ENCODE measurements at regions not wholly inside any gene's neighbourhood (a gene's known extent, or its start where the extent isn't known, plus 50 kb on each side); places are given as distances from the start of the nearest gene placed in this dataset.

- no peak for DNase-seq (ENCODE audit: low read depth in 1 of 2, low spot score in 1 of 2)
- Histone ChIP-seq H3K27ac (replicated peaks) (no peak overlapping the region), H3K27me3 (ENCODE audit: insufficient read depth, poor library complexity, severe bottlenecking) (no peaks in the 10 kb centered on the region), H3K4me3 (replicated peaks; ENCODE audit: insufficient read depth, low read length) (no peak overlapping the region)
- no peak for TF ChIP-seq CTCF (IDR thresholded peaks at IDR 0.05; ENCODE audit: insufficient read depth, low read length)
- TF ChIP-seq POLR2AphosphoS5 (IDR thresholded peaks at IDR 0.05; ENCODE audit: low read depth): no peak
- TF ChIP-seq REST (IDR thresholded peaks at IDR 0.05; ENCODE audit: insufficient replicate concordance, low read depth): no peak
- TF ChIP-seq GABPA (IDR thresholded peaks at IDR 0.05; ENCODE audit: low read depth): no peak
- no peak for TF ChIP-seq SPI1 (IDR thresholded peaks at IDR 0.05; ENCODE audit: borderline replicate concordance, low read depth)
Observed at GRCh38 chr20:48141660-48142515, 356.6 kb upstream of the SULF2 start.

- Histone ChIP-seq H3K27ac (replicated peaks) (no peak overlapping the region), H3K4me3 (replicated peaks; ENCODE audit: insufficient read depth, low read length) (no peak overlapping the region), H3K27me3 (ENCODE audit: insufficient read depth, poor library complexity, severe bottlenecking) (no peaks in the 10 kb centered on the region)
- TF ChIP-seq CTCF (IDR thresholded peaks at IDR 0.05; ENCODE audit: insufficient read depth, low read length) (no peak), POLR2AphosphoS5 (IDR thresholded peaks at IDR 0.05; ENCODE audit: low read depth) (no peak), REST (IDR thresholded peaks at IDR 0.05; ENCODE audit: insufficient replicate concordance, low read depth) (no peak), GABPA (IDR thresholded peaks at IDR 0.05; ENCODE audit: low read depth) (no peak), SPI1 (IDR thresholded peaks at IDR 0.05; ENCODE audit: borderline replicate concordance, low read depth) (no peak)
- no peak for DNase-seq (ENCODE audit: low read depth in 1 of 2, low spot score in 1 of 2)
Observed at GRCh38 chr20:48139262-48140041, 354.2 kb upstream of the SULF2 start.

DNA sequence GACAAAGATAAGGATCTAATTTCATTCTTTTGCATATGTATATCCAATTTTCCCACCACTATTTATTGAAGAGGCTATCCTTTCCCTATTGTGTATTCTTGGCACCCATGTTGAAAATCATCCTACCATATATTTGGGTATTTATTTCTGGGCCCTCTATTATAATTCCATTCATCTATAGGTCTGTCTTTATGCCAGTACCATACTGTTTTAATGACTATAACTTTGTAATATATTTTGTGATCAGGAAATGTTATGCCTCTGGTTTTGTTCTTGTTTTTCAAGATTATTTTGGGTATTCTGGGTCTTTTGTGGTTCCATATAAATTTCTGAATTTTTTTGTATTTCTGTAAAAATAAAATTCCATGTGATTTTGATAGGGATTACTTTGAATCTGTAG lies 347.6 kb upstream of the SULF2 start:
- no peak for DNase-seq (ENCODE audit: low read depth in 1 of 2, low spot score in 1 of 2)
- TF ChIP-seq REST (IDR thresholded peaks at IDR 0.05; ENCODE audit: insufficient replicate concordance, low read depth) (no peak), SPI1 (IDR thresholded peaks at IDR 0.05; ENCODE audit: borderline replicate concordance, low read depth) (no peak), CTCF (IDR thresholded peaks at IDR 0.05; ENCODE audit: insufficient read depth, low read length) (no peak), GABPA (IDR thresholded peaks at IDR 0.05; ENCODE audit: low read depth) (no peak), POLR2AphosphoS5 (IDR thresholded peaks at IDR 0.05; ENCODE audit: low read depth) (no peak)
- Histone ChIP-seq H3K4me3 (replicated peaks; ENCODE audit: insufficient read depth, low read length) (no peak overlapping the region), H3K27ac (replicated peaks) (no peak overlapping the region), H3K27me3 (ENCODE audit: insufficient read depth, poor library complexity, severe bottlenecking) (no peaks in the 10 kb centered on the region)
